ENCODE measurements at regions not wholly inside any gene's neighbourhood (a gene's known extent, or its start where the extent isn't known, plus 50 kb on each side); places are given as distances from the start of the nearest gene placed in this dataset.

- no peak for DNase-seq
These were observed 131.7 kb upstream of the PRSS58 start for GRCh38 chr7:142389544-142389943.

DNA sequence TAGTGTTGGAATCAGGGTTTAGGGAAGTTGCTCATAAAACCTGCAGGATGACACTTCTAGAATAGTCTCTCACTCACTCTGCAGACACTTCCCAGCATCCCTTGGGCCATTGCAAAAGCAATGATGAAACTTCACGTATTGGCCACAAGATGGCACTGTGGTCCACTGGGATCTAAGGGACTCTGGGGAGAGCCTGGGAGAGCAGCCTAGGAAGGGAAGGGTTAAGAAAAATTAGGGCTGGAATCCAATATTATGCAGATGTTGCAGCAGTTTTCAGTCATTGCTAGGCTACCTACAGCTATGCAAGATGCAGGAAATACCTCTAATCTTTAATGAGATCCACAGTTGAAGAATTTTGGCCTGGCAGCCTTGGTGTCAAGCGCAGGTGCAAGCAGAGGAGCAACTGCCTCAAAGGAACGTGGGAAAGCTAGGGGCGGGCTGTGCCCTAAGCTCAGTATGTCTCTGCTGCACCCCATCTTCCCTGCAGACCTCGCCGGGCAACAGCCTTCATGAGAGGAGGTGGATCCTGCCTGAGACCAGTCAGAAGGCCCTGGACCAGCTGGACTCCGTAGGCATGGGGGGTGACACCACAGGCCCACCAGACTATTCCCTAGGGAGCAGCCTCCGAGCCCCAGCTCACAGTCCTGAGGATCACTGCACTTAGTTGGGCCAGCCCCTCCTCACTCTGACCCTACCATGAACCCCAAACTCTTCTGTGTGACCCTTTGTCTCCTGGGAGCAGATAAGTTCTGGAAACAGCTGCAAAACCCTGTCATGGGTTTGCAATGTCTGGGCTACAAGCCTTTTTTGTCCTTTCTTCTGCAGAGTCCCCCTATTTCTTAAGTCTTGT, 127.9 kb upstream of the PRSS58 start:
- no peak for DNase-seq

GRCh38 chr7:142384493-142384922, 126.7 kb upstream of the PRSS58 start:
- peak; percentile 23 for DNase-seq

GRCh38 chr7:142383841-142384492, 126.1 kb upstream of the PRSS58 start:
- DNase-seq, result no peak

- no peak for DNase-seq
These were observed 124.0 kb upstream of the PRSS58 start for GRCh38 chr7:142381727-142382390.

GRCh38 chr7:142380069-142380468, 122.2 kb upstream of the PRSS58 start:
- no peak for DNase-seq

GRCh38 chr7:142379201-142379885, 121.5 kb upstream of the PRSS58 start:
- DNase-seq, result no peak

DNA sequence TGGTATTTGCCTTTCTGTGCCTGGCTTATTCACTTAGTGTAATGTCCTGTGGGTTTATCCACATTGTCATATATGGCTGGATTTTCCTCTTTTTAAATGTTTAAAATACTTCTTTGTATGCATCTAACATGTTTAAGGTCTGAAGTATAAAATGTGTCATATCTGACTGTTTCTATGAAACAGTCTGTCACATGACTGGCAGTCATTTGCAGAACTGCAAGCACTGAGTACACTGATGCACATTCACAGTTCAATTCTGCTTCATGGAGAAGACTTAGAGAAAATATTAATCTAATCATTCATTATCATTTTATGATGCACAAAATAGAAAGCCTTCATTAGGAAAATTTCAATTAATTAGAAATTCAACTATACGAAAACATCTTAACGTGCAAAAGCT, 119.7 kb upstream of the PRSS58 start:
- no peak for DNase-seq

DNA sequence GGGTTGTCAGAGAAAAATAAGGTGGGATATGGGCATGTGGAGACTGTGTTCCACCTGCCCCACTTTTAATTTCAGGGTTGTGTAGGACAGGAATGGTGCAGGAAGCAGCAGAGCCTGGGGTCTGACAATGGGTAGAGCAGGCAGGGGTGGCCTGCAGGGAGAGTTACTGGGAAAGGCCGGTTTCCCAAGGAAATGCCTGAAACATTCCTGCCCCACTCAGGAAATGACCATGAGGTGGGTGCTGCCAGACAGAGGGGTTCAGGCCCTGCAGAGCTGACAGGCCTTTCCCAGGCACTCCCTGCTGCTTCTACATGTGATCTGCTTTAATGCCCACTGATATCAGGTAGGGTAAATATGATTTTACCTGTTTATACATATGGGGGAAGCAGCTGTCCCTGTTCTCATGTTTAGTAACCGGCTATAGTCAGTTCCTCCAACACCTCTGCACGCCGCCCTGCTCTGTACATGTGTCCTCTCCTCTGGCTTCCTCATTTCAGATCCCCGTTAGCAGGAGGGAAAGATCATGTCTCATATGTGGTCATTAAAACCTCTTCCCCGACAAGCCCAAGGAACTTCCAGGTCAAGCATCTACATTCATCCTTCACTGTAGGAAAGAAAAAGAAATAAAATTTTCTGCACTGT, 118.6 kb upstream of the PRSS58 start:
- DNase-seq, result no peak

DNA sequence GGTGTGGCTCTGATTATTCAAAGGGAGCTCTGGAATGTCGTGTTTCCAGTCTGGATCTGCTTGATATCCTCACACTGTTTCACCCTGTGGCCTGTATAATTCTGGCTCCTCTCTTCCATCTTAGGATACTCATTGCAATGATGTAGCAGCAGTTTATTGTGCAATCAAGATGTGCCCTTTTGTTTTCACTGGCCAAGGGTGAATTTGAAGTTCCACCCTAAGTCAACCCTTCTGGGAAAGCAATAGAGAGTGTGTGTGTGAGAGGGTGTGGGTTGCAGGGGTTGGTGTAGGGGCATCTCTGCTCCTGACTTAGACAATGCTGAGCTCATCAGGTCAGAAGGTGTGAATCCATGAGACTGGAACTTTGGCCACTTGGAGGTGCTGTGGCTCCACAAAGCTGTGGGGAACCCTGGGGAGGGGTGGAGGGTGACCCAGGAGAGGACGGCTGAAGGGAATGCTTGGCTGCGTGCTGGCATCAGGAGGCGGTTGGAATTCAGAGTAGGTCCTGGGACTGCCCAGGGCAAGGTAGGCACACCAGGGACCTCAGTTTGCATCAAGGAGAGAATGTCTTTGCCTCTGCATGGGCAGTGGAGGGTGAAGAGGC, 118.0 kb upstream of the PRSS58 start:
- no peak for DNase-seq

DNA sequence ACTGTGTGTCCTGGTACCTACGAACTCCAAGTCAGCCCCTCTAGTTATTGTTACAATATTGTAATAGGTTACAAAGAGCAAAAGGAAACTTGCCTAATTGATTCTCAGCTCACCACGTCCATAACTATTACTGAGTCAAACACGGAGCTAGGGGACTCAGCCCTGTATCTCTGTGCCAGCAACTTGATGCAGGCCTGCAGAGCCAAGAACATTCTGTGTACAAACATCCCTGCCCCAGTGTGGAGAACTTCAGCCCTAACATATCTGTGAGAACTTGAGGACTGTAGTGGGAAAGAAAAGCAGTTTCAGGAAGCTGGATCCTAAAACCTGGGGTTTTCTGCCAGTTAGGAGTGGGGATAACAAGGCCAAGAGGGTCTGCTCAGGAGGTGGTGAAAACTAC, 114.9 kb upstream of the PRSS58 start:
- no peak for DNase-seq

DNA sequence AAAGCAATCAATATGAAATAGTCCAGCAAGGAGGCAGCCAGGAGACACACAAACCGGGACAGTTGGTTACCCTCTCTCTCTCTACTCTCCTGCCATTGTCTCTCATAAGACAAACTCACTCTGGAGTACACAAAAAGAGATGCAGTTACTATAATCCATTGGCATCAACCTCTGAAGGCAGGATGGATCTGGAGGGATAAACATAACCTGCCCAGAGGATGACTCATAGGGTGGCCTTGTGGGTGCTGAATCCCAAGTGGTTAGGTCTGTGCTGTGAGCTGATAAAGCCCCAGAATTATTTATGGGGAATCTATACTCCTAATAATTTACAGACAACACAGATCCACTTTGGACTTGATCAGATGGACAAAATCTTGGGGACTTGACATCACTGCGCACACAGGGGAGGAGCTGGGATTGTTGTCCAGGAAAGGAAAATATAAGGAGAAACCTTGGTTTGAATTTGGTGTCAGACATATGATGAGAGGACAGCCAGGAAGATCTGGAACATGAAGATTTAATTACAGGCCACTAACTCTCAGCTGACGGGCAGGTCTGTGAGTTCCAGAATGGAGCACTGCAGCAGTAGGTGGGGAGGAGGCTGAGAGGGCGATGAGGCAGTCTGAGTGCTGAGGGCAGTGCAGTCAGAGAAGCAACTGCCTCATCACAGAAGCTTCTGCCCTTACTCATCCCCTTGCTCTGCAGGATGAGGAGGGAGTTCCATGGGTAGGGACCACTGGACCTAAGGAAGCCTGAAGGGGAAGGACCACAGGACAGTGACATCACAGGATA, 113.9 kb upstream of the PRSS58 start:
- no peak for DNase-seq

GRCh38 chr7:142365410-142365842, 107.6 kb upstream of the PRSS58 start:
- no peak for DNase-seq

DNA sequence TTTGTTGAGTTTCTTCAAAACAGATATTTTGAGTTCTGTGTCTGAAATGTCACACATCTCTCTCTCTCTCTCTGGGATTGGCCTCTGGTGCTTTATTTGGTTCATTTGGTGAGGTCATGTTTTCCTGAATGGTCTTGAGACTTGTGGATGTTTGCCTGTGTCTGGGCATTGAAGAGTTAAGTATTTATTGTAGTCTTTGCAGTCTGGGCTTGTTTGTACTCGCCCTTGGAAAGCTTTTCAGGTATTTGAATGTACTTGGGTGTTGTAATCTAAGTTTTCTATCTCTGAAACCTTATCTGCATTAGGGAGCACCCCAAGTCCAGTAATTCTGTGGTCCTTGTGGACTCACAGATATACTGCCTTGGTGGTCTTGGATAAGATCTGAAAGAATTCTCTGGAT, 106.7 kb upstream of the PRSS58 start:
- no peak for DNase-seq

DNA sequence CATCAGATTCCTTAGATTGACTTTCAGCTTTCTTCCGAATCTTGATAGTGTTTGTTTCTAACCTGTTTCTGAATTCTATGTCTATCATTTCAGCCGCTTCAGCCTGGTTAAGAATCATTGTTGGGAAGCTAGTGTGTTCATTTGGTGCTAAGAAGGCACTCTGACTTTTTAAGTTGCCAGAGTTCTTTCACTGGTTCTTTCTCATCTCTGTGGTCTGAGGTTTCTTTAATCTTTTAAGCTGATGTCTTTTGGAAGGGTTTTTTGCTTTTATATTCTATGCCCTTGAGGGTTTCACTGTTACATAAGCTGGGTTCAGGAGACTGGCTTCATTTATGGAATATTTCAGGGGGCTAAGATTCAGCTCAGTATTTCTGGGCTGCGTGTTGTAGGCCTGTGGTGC, 104.5 kb upstream of the PRSS58 start:
- no peak for DNase-seq

GRCh38 chr7:142359694-142360279, 101.9 kb upstream of the PRSS58 start:
- no peak for DNase-seq

DNA sequence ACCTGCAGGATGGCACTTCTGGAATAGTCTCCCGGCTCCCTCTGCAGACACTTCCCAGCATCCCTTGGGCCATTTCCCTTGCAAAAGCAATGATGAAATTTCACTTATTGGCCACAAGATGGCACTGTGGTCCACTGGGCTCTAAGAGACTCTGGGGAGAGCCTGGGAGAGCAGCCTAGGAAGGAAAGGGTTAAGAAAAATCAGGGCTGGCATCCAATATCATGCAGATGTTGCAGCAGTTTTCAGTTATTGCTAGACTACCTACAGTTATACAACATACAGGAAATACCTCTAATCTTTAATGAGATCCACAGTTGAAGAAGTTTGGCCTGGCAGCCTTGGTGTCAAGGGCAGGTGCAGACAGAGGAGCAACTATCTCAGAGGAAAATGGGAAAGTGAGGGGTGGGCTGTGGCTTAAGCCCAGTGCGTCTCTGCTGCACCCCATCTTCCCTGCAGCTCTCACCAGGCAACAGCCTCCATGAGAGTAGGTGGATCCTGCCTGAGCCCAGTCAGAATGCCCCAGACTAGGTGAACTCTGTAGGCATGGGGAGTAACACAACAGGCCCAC, 100.2 kb upstream of the PRSS58 start:
- DNase-seq, result no peak

GRCh38 chr7:142356166-142356565, 98.3 kb upstream of the PRSS58 start:
- no peak for DNase-seq

GRCh38 chr7:142355328-142355727, 97.5 kb upstream of the PRSS58 start:
- no peak for DNase-seq

All from GOT3 (cell line).